ENCODE measurements at regions not wholly inside any gene's neighbourhood (a gene's known extent, or its start where the extent isn't known, plus 50 kb on each side); places are given as distances from the start of the nearest gene placed in this dataset.

DNA sequence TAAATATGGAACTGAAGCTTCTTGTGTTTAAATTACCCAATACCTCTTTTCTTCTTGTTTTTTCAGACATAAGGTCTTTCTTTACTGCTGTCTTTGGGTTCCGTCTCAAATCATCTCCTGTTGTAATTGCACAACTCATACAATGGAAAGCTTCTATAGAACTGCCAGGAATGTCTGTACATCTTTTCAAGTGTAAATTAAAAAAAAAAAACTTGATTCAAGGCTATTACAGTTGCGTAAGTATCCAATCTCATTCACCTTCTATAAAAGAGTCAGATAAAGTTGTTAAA lies 243.5 kb downstream of the ICE1 start:
- no peak for TF ChIP-seq POLR2A (IDR thresholded peaks at IDR 0.05)
- TF ChIP-seq, protein P1, sequence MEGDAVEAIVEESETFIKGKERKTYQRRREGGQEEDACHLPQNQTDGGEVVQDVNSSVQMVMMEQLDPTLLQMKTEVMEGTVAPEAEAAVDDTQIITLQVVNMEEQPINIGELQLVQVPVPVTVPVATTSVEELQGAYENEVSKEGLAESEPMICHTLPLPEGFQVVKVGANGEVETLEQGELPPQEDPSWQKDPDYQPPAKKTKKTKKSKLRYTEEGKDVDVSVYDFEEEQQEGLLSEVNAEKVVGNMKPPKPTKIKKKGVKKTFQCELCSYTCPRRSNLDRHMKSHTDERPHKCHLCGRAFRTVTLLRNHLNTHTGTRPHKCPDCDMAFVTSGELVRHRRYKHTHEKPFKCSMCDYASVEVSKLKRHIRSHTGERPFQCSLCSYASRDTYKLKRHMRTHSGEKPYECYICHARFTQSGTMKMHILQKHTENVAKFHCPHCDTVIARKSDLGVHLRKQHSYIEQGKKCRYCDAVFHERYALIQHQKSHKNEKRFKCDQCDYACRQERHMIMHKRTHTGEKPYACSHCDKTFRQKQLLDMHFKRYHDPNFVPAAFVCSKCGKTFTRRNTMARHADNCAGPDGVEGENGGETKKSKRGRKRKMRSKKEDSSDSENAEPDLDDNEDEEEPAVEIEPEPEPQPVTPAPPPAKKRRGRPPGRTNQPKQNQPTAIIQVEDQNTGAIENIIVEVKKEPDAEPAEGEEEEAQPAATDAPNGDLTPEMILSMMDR (IDR thresholded peaks at IDR 0.05): no peak
